PC-3 (cell line): ENCODE measurements at regions not wholly inside any gene's neighbourhood (a gene's known extent, or its start where the extent isn't known, plus 50 kb on each side); places are given as distances from the start of the nearest gene placed in this dataset.

ENCODE experiments used
- ATAC-seq: fragments of 200-7000 bp; cut with Tn5 transposase; 2 replicates; pipeline ENCODE4 v1.9.1; 2020; ENCODE audit warnings: mild to moderate bottlenecking, moderate library complexity
- BruUV-seq: library from RNA; stranded (reverse); fragments of 400-500 nt; replicated peaks from 2 replicates; lab custom pipeline; 2021; lab: Mats Ljungman, UMichigan
- CTCF ChIA-PET: fragments of 300-600 bp; sonication (Branson Sonifier 250); formaldehyde crosslinking; loops from one replicate; lab custom pipeline; 2022; ENCODE audit warnings: antibody characterized with exemption; lab: Charles Lee
- POLR2A ChIA-PET: fragments of 300-600 bp; sonication (Branson Sonifier 250); formaldehyde crosslinking; loops from one replicate; lab custom pipeline; 2022; ENCODE audit warnings: antibody characterized with exemption; ENCODE audit not compliant: unreplicated experiment; lab: Charles Lee
- DNase-seq: peaks from one replicate; pipeline ENCODE4 v3.0.0-alpha.2; 2015
- H2AFZ ChIP-seq: fragments of 300-600 bp; sonication (generic); 2 replicates; pipeline ENCODE4 v1.6.0; 2016; ENCODE audit warnings: antibody characterized with exemption, low read length
- H3F3A ChIP-seq: fragments of 300-600 bp; sonication (generic); one replicate; pipeline ENCODE4 v1.6.0; 2017; ENCODE audit warnings: antibody characterized with exemption, low read length, control low read depth, mild to moderate bottlenecking; ENCODE audit not compliant: unreplicated experiment
- H3K27ac ChIP-seq: fragments of 300-600 bp; sonication (generic); 2 replicates; pipeline ENCODE4 v1.5.1; 2016; ENCODE audit warnings: mild to moderate bottlenecking, low read length
- H3K27me3 ChIP-seq: fragments of 300-600 bp; sonication (generic); 2 replicates; pipeline ENCODE4 v1.6.1; 2016; ENCODE audit warnings: low read length, mixed read lengths
- H3K36me3 ChIP-seq: fragments of 300-600 bp; sonication (generic); 2 replicates; pipeline ENCODE4 v1.6.1; 2016; ENCODE audit warnings: low read depth, mixed run types, low read length, mixed read lengths
- H3K4me1 ChIP-seq: fragments of 300-600 bp; sonication (generic); 2 replicates; pipeline ENCODE4 v1.5.1; 2016; ENCODE audit warnings: low read length; ENCODE audit not compliant: insufficient read depth
- H3K4me2 ChIP-seq: fragments of 300-600 bp; sonication (generic); 2 replicates; pipeline ENCODE4 v1.6.0; 2016; ENCODE audit warnings: low read length
- H3K4me3 ChIP-seq: fragments of 300-600 bp; sonication (generic); 2 replicates; pipeline ENCODE4 v1.5.1; 2016; ENCODE audit warnings: mild to moderate bottlenecking, low read length, mixed read lengths
- H3K79me2 ChIP-seq: fragments of 300-600 bp; sonication (generic); 2 replicates; pipeline ENCODE4 v1.6.1; 2017; ENCODE audit warnings: low read length, mixed read lengths
- H3K9ac ChIP-seq: fragments of 300-600 bp; sonication (generic); 2 replicates; pipeline ENCODE4 v1.6.0; 2016; ENCODE audit warnings: mild to moderate bottlenecking, low read length
- H3K9me2 ChIP-seq: fragments of 300-600 bp; sonication (generic); replicated peaks from 2 replicates; pipeline ENCODE4 v1.6.1; 2016; ENCODE audit warnings: mixed run types, low read length, mixed read lengths
- H3K9me3 ChIP-seq: fragments of 300-600 bp; sonication (generic); 2 replicates; pipeline ENCODE4 v1.6.1; 2016; ENCODE audit warnings: low read length, mixed read lengths
- H4K20me1 ChIP-seq: fragments of 300-600 bp; sonication (generic); 2 replicates; pipeline ENCODE4 v1.6.1; 2016; ENCODE audit warnings: low read length, mixed read lengths
- CTCF ChIP-seq: fragments of 300-600 bp; sonication (generic); conservative IDR thresholded peaks from 2 replicates; pipeline ENCODE4 v1.5.1; 2017; ENCODE audit warnings: antibody characterized with exemption, low read depth, mild to moderate bottlenecking, low read length
- EZH2 ChIP-seq: fragments of 300-600 bp; sonication (generic); IDR thresholded peaks from one replicate; pipeline ENCODE4 v1.6.1; 2017; ENCODE audit warnings: antibody characterized with exemption, mild to moderate bottlenecking, low read length; ENCODE audit not compliant: unreplicated experiment
- EZH2phosphoT487 ChIP-seq: fragments of 300-600 bp; sonication (generic); IDR thresholded peaks from 2 replicates; pipeline ENCODE4 v1.6.1; 2018; ENCODE audit warnings: mild to moderate bottlenecking, antibody characterized with exemption, low read length, borderline replicate concordance
- intact Hi-C: fragments of 100-400 bp; cut with micrococcal nuclease; formaldehyde crosslinking; loops from 2 replicates; pipeline ENCODE4 v1.9.0; 2023

- H3K36me3 ChIP-seq, result no peaks in the 10 kb centered on the region
These were observed 1606.5 kb downstream of the BRINP3 start for GRCh38 chr1:188871164-188871563.

GRCh38 chr1:188872376-188872775 is 1605.3 kb downstream of the BRINP3 start:
- H4K20me1 ChIP-seq, result no peaks in the 10 kb centered on the region
- no peaks in the 10 kb centered on the region for H3K27me3 ChIP-seq
- ATAC-seq (no peak), DNase-seq (no peak)
- no peak overlapping the region for H3K4me3 ChIP-seq
- POLR2A ChIA-PET, result no interaction called here
- no peaks in the 10 kb centered on the region for H3K9me2 ChIP-seq
- no peaks in the 10 kb centered on the region for H3K9me3 ChIP-seq
- TF ChIP-seq CTCF, result no peak
- TF ChIP-seq EZH2, result no peak
- no peak for TF ChIP-seq EZH2phosphoT487
- no peak overlapping the region for H3K27ac ChIP-seq
- H3K36me3 ChIP-seq, result no peaks in the 10 kb centered on the region
- H3F3A ChIP-seq, result no peaks in the 10 kb centered on the region
- no TSS peak for BruUV-seq
- no peaks in the 10 kb centered on the region for H3K79me2 ChIP-seq
- no peak overlapping the region for H3K4me2 ChIP-seq
- H2AFZ ChIP-seq, result no peak overlapping the region
- no peak overlapping the region for H3K9ac ChIP-seq
- intact Hi-C loops, result no loop called here
- CTCF ChIA-PET, result no interaction called here
- peaks cover 7% of the 10 kb centered on the region; the same call in 1 of the 2 replicates for H3K4me1 ChIP-seq

More at GRCh38 chr1:188871164-188871563, 1606.5 kb downstream of the BRINP3 start:
- POLR2A ChIA-PET, result no interaction called here
- CTCF ChIA-PET, result no interaction called here
- ATAC-seq (no peak), DNase-seq (no peak)
- no peak overlapping the region for H3K27ac ChIP-seq
- no peak overlapping the region for H3K4me2 ChIP-seq
- H3K79me2 ChIP-seq, result no peaks in the 10 kb centered on the region
- no peaks in the 10 kb centered on the region for H4K20me1 ChIP-seq
- TF ChIP-seq EZH2phosphoT487 (no peak), CTCF (no peak), EZH2 (no peak)
- no peaks in the 10 kb centered on the region for H3K9me2 ChIP-seq
- no peak overlapping the region for H3K9ac ChIP-seq
- H3K9me3 ChIP-seq, result no peaks in the 10 kb centered on the region
- H3K27me3 ChIP-seq, result no peaks in the 10 kb centered on the region
- H3K4me1 ChIP-seq, result peaks cover 7% of the 10 kb centered on the region; the same call in 1 of the 2 replicates
- no peak overlapping the region for H3K4me3 ChIP-seq
- intact Hi-C loops, result no loop called here
- H3F3A ChIP-seq, result no peaks in the 10 kb centered on the region
- H2AFZ ChIP-seq, result no peak overlapping the region
- no TSS peak for BruUV-seq

- H3F3A ChIP-seq, result no peaks in the 10 kb centered on the region
- H3K4me3 ChIP-seq, result no peak overlapping the region
- no peak overlapping the region for H2AFZ ChIP-seq
- CTCF ChIA-PET, result no interaction called here
- BruUV-seq, result no TSS peak
- H3K27ac ChIP-seq, result no peak overlapping the region
- H3K9ac ChIP-seq, result no peak overlapping the region
- H3K9me3 ChIP-seq, result no peaks in the 10 kb centered on the region
- ATAC-seq (no peak), DNase-seq (no peak)
- no peaks in the 10 kb centered on the region for H3K4me1 ChIP-seq
- POLR2A ChIA-PET, result no interaction called here
- H3K27me3 ChIP-seq, result no peaks in the 10 kb centered on the region
- H3K4me2 ChIP-seq, result no peak overlapping the region
- H3K79me2 ChIP-seq, result no peaks in the 10 kb centered on the region
- no peaks in the 10 kb centered on the region for H3K36me3 ChIP-seq
- intact Hi-C loops, result no loop called here
- TF ChIP-seq CTCF (no peak), EZH2phosphoT487 (no peak), EZH2 (no peak)
- H4K20me1 ChIP-seq, result no peaks in the 10 kb centered on the region
- H3K9me2 ChIP-seq, result no peaks in the 10 kb centered on the region
These were observed 1600.0 kb downstream of the BRINP3 start for GRCh38 chr1:188877668-188878067.
